Anterior cingulate cortex (tissue), 58 donors: ENCODE measurements at regions not wholly inside any gene's neighbourhood (a gene's known extent, or its start where the extent isn't known, plus 50 kb on each side); places are given as distances from the start of the nearest gene placed in this dataset.

ENCODE experiments used
- DNase-seq, 58 donors: peaks; one replicate each; lab custom pipeline; 2025; lab: John Stamatoyannopoulos, UW

GRCh38 chr14:101508948-101509729, 52.2 kb upstream of the DIO3 start:
- no peak for DNase-seq

- DNase-seq, result no peak
These were observed 51.4 kb upstream of the DIO3 start for GRCh38 chr14:101509730-101510371.

DNA sequence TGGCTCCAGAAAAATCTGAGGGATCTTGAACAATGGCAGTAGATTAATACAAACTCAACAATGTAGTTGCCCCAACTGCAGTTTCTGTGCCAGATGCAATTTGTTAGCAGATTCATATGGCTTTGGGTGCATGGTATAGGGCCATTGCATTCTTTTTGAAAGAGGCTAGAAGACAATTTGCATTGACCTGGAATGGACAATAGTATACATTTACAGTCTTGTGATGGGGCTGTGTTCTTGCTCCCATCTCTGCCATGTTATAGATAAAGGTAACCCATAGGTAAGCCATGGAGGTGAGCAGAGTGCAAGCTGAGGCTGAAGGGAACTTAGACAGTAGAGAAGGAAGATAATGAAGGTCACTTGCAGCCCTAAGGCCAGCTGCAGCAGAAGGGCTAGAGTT, 50.1 kb upstream of the DIO3 start:
- no peak for DNase-seq
